GM18499 (cell line): ENCODE measurements at regions not wholly inside any gene's neighbourhood (a gene's known extent, or its start where the extent isn't known, plus 50 kb on each side); places are given as distances from the start of the nearest gene placed in this dataset.

Experiments used
- ATAC-seq: cut with Tn5 transposase; IDR thresholded peaks from one replicate; pipeline ENCODE4 v1.9.1; 2021; ENCODE audit warnings: moderate number of reproducible peaks; ENCODE audit not compliant: insufficient read depth, unreplicated experiment

DNA sequence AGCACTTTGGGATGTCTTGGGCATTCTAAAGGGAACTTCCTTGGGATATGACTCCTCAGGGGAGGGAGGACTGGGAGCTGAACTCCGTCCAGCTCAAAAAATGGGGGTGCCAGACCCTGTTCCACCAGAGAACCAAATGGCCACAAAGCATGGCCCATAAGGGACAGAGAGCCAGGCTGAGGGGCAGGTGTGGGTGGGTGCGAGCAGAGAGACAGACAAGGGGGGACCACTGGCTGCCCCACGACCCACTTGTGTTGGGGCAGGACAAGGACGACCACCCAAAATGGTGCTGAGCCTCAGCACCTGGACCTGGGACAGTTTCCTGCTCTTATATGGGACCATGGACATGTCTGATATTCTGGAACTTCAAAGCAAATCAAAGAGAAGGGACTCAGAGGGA, 148.2 kb upstream of the MLN start:
- ATAC-seq, result no peak

DNA sequence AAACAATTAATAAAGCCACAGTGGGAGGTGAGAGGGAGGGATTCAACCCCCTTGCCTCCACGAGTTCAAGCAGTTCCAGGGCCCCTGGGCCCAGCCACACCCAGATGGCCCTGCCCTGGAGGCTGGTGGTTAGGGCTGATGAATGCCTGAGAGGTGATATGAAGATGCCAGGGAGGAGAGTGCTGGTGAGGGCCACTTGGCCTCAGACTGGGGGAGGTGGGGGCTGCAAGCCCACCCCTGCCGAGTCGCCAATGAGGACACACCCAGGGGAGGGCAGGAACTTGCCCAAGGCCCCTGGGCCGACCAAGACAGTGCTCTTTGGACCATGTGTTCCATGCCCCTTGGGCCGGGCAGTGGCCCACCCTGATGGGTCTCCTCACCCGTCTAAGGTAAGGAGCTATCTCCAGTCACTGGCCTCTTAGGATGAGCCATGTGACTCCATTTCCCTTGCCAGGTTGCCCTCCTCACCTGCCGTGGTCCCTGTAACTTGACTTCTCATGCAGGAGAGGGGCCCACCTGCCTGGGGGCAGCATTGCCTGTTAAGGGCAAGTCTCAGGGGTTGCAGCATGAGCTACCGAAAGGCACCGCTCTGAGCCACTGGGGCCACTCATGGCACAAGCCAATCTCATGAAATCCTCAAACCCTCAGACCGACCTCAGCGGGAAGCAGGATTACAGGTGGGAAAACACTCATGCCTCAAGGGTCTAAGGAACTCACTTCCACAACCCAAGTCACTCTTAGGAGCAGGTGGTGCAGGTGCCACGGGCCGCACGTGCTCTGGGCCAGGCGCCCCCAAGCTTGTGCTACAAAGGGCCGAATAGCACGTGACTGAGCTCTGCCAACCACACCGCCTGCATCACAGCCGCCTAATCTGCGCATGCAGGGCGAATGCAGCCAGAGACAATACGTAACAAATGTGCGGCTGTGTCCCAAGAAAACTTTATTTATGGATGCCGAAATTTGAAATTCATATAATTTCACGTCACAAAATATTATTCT, 147.4 kb upstream of the MLN start:
- no peak for ATAC-seq

DNA sequence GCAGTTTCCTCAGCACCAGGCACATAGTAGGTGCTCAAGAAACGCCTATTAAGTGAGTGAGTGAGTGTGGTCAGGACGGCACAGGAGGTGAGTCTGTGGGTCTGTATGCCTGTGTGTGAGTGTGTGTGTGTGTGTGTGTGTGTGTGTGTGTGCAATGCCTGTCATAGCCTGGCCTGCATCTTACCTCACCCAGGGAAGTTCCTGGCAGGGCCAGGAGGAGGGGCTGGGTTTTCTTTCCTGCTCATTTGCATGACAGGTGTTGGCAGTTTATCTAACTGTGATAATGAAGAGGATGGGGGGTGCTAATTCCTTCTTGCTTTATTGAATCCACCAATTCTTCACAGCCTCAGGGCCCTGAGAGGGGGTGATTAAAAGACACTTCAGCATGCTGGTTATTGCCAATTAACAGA, 146.7 kb upstream of the MLN start:
- no peak for ATAC-seq

DNA sequence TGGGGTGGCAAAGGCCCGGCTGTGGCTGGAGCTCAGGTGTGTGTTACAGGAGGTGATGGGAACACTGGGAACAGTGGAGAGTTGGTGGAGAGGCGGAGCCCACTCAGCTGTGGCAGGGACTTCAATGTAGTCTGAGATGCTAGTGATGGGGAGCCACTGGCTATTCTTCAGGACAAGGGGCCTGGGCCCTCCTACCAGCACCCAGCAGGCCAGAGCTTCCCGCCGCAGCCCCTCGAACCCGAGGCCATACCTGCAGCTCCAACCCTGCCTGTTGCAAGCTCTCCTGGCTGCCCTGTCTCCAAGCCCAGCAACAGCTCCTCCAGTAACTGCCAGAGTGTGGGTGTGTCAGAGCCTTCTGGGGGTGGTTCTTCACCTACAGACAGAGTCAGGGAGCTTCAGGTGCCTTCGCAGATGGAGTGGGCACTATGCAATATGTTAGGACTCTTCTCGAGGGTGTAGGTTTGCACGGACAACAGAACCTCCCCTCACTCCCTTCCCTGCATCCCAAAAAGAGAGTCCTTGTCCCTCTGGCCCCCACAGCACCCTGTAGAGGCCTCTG, 146.2 kb upstream of the MLN start:
- ATAC-seq, result no peak

DNA sequence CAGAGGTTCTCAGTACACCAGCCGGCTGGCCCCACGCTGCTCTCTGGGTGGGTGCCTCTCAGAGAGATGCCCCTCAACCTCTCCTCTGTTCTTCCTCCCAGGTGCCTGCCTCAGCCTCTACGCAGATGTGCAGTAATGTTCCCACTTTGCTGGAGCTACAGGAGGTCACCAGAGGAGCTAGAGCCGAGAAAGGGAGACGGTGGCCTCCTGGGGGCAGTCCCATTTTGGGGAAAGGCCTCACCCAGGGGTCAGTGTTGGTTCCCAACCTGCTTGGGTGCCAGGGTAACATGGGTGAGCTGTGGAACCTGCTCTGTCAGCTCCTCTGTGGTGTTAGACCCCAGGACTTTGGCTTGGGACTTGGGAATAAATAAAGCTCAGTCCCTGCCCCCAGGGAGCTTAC, 145.3 kb upstream of the MLN start:
- ATAC-seq, result no peak

DNA sequence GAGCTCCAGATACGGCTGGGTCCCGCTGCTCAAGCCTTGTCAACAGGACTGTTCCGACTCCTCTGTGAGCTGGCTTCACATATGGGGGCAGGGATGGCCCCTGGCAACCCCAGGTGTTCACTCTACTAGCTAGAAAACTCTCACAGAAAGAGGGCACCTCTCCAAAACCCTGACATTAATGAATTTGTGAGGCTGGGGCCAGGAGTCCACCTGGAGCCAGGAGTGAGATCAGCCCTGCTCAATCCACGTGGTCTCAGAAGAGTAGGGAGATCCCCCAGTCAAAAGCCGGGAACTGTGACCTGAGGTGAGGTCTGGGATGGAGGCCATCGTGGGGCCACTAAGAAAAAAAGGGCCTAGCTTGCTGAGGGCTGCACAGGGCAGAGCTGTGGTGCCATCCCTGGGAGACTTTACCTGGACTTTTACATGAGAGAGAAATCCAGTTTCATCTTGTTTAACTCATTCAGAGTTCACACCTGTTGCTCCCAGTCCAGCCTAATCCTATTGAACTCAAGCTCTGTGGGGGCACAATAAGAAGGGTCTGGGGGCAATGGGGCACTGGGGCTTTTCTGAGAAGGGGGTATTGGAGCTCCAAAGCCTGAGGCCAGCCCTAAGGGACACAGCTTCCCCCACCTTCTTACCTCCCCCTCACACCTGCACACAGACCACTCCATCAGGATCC, 144.3 kb upstream of the MLN start:
- ATAC-seq, result no peak

DNA sequence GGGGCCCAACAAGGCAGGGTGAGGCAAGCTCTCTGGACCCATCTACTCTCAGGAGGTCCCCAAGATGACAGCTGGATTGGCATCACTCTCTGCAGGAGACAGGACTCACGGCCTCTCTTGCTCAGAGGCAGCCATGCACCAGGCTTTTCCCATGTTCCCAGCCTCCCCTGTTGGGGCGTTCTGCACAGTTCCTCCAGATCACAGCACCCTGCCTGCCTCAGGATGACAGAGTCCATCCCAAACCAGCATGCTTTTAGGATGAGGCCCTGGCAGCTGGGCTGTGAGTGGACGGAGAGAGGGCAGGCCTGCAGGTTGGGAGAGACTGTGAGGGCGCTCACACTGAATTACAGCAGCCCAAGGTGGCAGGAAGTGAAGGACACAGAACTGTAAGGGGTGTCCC, 143.2 kb upstream of the MLN start:
- no peak for ATAC-seq

DNA sequence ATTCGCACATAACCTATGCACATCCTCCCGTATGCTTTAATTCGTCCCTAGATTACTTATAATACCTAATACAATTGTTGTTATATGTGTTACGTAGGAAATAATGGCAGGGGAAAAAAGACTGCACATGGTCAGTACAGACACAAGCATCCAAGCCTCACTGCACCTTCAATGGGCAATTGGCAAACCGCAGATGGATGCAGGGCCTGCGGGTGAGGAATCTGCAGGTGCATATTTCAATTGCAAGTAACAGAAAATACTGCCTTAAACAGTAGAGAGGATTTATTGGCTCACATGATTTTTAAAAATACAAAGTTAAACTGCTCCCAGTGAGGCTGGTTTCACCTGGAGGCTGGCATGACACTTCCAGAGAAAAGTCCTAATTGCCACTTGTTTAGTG, 142.1 kb upstream of the MLN start:
- ATAC-seq, result no peak

DNA sequence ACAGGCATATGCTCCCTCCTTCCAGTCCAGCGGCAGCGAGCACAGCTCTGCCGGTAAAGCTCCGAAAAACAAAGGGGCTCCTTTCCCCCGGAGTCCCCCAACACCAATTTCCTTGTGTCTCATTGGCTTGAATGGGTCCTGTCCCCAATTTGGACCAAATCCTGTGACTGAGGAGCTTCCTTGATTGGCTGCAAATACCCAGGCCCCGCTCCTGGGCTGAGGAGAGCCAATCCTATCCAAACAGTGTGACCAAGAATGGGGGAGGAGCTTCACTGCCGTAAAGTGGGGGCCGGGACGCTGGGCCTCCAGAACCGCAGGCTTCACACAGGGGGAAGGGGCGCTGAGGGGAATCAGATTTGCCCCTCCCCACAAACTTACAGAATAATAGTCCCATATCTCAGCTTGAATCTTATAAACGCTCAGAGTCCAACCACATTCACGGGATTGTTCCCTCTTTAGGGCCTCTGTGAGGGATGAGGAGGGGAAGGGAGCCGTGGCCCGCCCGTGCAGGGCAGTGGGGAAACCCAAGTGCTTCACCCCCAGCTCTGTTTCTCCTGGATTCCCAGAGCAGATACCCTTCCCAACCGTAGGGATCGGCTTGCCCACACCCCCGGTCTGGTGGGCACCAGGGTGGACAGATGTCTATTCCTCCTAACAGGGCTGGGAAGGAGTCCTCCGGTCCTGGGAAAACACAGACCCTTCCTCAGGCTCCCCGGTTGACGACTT, 141.0 kb upstream of the MLN start:
- ATAC-seq, result no peak

DNA sequence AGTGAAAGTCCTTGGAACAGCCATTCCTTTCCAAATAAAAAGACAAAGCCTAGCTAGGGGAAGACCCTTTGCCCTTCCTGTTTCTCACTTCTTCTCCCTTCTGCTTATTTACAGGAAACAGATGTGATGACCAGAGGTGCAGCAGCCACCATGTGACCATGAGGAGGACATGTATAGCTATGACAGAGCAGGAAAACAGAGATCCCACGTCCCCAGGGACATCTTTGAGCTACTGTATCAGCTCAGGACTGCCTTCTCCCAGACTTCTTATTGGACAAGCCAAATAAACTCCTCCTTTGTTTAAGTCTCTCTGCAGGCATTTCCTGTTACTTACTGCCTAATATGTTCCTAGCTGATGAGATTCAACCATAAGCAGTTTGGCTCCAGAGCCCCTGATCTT, 133.1 kb upstream of the MLN start:
- no peak for ATAC-seq

DNA sequence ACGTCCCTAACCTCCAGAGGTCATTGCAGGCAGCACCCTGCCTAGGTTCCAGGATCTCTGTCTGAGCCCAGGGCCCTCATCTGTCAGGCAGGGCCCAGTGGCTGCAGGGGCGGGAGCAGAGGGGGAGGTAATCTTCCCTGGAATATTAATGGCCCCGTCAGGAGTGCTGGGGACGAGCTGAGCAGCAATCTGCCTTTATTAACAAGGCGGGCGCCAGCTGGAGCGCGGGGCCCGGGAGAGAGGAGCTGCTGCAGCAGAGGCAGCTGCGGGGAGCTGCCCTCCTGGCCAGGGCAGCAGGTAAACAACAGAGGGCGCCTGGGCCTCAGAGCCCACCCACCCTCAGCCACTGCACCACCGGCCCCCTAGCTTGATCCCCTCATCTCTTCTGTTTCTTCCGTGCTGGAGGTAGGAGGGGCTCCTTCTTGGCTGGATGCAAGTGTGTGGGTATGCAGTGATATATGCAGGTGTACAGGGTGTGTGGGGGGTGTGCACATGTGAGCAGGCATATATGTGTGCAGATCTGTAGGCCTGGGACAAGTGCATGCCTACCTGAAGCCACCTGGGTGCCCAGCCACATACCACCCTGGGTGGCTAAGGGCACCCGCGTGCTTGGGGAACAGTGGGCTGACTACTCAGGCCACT, 131.8 kb upstream of the MLN start:
- no peak for ATAC-seq

DNA sequence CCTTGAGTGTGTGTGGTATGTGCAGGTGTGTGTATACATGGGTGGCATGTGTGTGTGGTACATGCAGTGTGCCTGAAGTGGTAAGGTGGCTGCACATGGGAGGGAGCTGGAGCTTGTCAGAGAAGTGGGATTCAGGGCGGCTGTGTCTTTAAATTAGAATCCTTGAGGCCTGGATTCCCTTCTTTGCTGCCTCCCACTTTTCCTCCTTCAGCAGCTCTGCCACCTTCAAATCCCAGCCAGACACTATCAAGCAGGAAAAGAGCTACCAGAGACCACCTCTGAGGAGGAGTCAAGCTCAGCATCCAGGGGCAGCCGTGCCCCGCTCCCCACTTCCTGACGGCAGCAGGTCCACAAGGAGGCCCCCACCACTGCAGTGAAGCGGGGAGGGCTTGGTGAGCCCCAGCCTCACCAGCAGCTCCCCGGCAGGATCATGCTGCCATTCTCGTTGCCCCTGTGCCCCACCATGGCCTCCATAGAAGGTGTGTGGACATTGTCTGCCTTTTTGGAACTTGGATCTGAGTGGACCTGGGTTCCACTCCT, 131.0 kb upstream of the MLN start:
- no peak for ATAC-seq

DNA sequence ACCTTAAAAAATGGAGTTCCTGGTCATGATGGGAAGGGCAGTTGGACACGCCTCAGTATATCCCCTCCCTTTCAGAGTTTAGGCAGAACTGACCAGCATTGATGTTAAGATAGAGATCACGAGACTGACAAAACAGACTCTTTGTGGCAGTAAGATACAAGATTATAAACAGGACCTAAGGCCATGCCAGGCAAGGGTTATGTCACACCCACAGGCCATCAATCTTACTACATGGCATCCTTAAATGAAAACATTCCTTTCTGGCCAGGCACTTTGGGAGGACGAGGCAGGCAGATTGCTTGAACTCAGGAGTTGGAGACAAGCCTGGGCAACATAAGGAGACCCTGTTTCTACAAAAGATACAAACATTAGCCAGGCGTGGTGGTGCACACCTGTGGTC, 129.3 kb upstream of the MLN start:
- no peak for ATAC-seq

DNA sequence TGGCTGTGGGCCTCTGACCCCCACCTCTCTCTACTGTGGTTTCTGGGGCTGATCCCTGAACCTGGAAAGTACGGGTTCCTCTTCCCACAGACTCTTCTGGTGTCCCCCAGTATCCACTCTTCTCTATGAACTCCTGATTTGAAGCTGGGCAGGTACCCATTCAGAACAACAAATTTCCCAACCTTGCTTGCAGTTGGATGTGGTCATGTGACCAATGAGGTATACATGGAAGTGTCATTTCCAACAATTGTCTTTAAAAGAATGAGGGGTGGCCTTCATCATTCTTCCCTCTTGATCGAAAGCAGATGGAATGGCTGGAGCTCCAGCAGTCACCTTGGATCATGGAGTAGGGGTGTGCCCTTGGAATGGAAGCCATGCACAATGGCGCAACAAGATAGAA, 128.0 kb upstream of the MLN start:
- ATAC-seq, result no peak

DNA sequence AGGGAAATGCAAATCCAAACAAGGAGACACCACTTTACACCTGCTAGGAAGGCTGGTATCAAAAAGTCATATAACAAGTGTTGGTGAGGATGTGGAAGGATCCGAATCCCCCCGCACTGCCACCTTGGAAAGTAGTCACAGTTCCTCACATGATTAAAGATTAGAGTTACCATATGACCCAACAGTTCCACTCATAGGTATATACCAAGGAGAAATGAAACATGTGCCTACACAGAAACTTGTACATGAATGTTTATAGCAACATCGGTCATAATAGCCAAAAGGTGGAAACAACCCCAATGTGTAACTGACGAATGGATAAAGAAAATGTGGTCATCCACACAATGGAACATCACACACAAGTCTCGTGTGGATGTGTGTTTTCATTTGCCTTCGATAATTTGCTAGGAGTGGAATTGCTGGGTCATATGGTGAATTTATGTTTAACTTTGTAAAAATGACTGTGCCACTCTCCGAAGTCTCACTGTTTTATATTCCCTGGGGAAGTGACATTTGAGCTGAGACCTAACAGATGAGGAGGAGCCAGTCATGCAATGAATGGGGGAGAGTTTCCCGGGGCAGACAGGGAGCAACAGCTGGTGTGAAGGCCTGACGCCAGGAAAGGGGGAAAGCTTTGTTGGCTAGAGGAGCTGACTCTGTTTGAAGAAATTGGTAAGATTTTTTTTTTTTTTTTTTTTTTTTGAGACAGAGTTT, 125.9 kb upstream of the MLN start:
- ATAC-seq, result no peak

DNA sequence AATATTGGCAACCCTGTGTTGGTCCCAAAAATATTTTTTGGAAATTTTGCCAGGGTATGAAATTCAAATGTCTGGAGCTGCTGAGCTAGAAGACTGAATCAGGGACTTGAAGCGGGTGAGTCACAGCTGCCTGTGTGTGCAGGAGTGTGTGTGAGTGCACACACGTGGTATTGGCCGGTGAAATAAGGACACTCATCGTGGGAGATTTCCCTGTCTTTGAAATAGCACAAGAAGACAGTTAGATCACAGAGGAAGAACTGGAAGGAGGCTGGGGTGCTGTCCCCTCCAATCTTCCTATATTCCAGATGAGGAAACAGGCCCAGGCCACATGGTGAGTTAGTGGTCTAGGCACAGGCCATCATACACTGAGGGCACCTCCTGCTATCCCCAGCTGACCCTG, 123.8 kb upstream of the MLN start:
- ATAC-seq, result no peak

DNA sequence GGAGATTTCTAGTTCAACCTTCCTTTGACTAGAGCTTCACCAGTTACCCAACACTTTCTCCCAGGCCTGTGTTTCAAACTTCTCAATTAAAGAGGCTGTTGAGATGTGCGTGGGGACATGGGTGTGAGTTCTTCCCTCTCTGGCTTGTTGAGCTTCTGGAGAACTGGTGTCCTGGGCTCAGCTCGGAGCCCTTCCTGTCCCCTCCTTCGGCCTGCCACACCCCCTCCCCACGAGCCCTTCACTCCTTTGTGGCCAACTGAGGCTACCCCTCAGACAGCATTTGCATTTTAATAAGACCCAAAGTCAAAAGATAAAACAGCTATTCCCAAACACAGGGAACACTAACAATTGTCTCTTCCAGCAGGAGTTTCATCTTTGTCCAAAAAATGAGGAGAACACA, 123.3 kb upstream of the MLN start:
- no peak for ATAC-seq

DNA sequence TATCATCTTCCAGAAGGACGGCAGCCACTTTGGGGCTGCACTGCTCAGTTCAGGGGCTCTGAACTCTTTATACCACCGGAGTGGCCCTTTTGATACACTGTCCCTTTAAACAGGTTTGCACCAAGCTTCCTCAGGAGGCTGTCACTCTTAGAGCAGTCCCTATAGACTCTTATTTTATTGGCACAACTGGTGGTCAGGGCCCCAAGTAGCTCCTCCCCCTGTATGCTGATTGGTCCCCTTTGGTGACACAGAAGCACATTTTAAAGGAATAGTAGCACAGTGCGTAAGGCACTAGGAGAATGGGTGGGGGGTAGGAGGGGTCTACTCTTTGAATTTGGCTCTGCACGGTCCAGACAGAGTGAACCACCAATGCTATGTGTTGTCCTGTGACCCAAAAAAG, 122.6 kb upstream of the MLN start:
- ATAC-seq, result no peak

DNA sequence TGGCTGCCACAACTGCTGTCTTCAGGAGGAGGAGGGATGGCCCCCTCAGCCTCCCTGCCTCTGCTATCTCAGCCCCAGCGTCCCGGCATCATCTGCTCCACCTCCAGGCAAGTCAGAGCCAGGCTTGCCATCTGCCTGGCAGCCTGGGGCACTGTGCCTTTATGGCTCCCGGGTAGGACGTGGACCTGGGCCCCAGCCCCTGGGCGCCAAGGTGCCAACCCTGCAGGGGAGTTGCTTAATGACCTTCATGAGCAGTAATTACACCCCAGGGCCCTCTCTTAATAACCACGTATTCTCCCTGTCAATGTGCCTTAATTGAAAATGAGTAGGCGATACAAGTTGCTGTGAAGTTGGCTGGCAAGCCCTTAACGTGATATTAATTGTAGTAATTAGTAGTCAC, 122.1 kb upstream of the MLN start:
- ATAC-seq, result no peak
